ENCODE measurements at regions not wholly inside any gene's neighbourhood (a gene's known extent, or its start where the extent isn't known, plus 50 kb on each side); places are given as distances from the start of the nearest gene placed in this dataset.

- Mint-ChIP-seq H3K4me1 (peaks cover 6% of the 10 kb centered on the region), H3K9me3 (no peaks in the 10 kb centered on the region), H3K4me3 (no peak overlapping the region), H3K36me3 (no peaks in the 10 kb centered on the region), H3K27me3 (ENCODE audit: insufficient read depth, low read depth) (peaks cover 7% of the 10 kb centered on the region), H3K27ac (no peak overlapping the region)
- DNase-seq (ENCODE audit: low spot score) = no peak
- TF ChIP-seq EZH2phosphoT487 (IDR thresholded peaks at IDR 0.05) (no peak), EZH2 (IDR thresholded peaks at IDR 0.05) (no peak), CTCF (IDR thresholded peaks at IDR 0.05) (no peak)
- no peaks in the 10 kb centered on the region for H4K20me1 ChIP-seq (ENCODE audit: low read depth)
- H3K4me3 ChIP-seq = no peak overlapping the region
- H3K9ac ChIP-seq = no peak overlapping the region
- no peak overlapping the region for H3K27ac ChIP-seq
- H3F3A ChIP-seq (ENCODE audit: low read depth) = no peaks in the 10 kb centered on the region
- no peak overlapping the region for H3K4me2 ChIP-seq
- H3K36me3 ChIP-seq = no peaks in the 10 kb centered on the region
- no peaks in the 10 kb centered on the region for H3K9me3 ChIP-seq (ENCODE audit: low read depth)
- no peaks in the 10 kb centered on the region for H3K79me2 ChIP-seq (ENCODE audit: low read depth)
- H3K27me3 ChIP-seq = no peaks in the 10 kb centered on the region
- H3K4me1 ChIP-seq = no peaks in the 10 kb centered on the region
- no peak overlapping the region for H2AFZ ChIP-seq (replicated peaks)
These were observed 151.6 kb upstream of the KCNG1 start for GRCh38 chr20:51174536-51174935.

GRCh38 chr20:51172558-51173428 is 149.9 kb upstream of the KCNG1 start:
- no peaks in the 10 kb centered on the region for H3K9me3 Mint-ChIP-seq
- Histone ChIP-seq H3K36me3 (no peaks in the 10 kb centered on the region), H3K4me2 (no peak overlapping the region), H3K9ac (no peak overlapping the region), H2AFZ (replicated peaks) (no peak overlapping the region), H3K27ac (no peak overlapping the region), H3F3A (ENCODE audit: low read depth) (no peaks in the 10 kb centered on the region), H3K27me3 (no peaks in the 10 kb centered on the region), H3K79me2 (ENCODE audit: low read depth) (no peaks in the 10 kb centered on the region), H3K4me3 (no peak overlapping the region), H3K9me3 (ENCODE audit: low read depth) (no peaks in the 10 kb centered on the region), H4K20me1 (ENCODE audit: low read depth) (no peaks in the 10 kb centered on the region), H3K4me1 (no peaks in the 10 kb centered on the region)
- DNase-seq (ENCODE audit: low spot score) = no peak
- H3K27me3 Mint-ChIP-seq (ENCODE audit: insufficient read depth, low read depth) = peaks cover 7% of the 10 kb centered on the region
- TF ChIP-seq EZH2 (IDR thresholded peaks at IDR 0.05) = no peak
- no peak for TF ChIP-seq EZH2phosphoT487 (IDR thresholded peaks at IDR 0.05)
- no peak for TF ChIP-seq CTCF (IDR thresholded peaks at IDR 0.05)
- peak overlapping the region; percentile 21 for H3K4me3 Mint-ChIP-seq
- H3K4me1 Mint-ChIP-seq = peaks cover 6% of the 10 kb centered on the region
- no peaks in the 10 kb centered on the region for H3K36me3 Mint-ChIP-seq
- H3K27ac Mint-ChIP-seq = no peak overlapping the region

DNA sequence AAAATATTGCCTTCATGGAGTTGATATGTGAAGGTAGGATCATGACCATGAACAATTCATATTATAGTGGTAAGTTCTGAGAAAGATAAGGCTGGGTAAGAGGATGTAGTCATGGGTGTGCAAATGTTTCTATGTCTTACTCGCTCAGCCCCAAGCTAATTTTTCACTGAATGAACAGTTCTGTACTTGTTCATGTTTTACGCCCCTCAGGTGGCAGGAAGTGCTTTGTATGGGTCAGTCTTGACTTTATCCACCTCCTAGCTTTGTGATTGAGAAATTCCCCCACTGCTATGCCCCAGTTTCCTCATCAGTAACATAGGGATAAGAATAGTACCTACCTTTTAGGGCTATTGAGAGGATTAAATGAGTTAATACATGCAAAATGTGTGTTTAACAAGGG is 148.2 kb upstream of the KCNG1 start:
- no peak for TF ChIP-seq CTCF (IDR thresholded peaks at IDR 0.05)
- no peak for TF ChIP-seq EZH2 (IDR thresholded peaks at IDR 0.05)
- no peak for TF ChIP-seq EZH2phosphoT487 (IDR thresholded peaks at IDR 0.05)
- Histone ChIP-seq H3K36me3 (no peaks in the 10 kb centered on the region), H3K27me3 (no peaks in the 10 kb centered on the region), H3K4me1 (no peaks in the 10 kb centered on the region), H3K4me2 (no peak overlapping the region), H3K9me3 (ENCODE audit: low read depth) (no peaks in the 10 kb centered on the region), H2AFZ (replicated peaks) (no peak overlapping the region), H3K4me3 (no peak overlapping the region), H4K20me1 (ENCODE audit: low read depth) (no peaks in the 10 kb centered on the region), H3K79me2 (ENCODE audit: low read depth) (no peaks in the 10 kb centered on the region), H3K27ac (no peak overlapping the region), H3K9ac (no peak overlapping the region), H3F3A (ENCODE audit: low read depth) (no peaks in the 10 kb centered on the region)
- H3K4me3 Mint-ChIP-seq = no peak overlapping the region
- no peaks in the 10 kb centered on the region for H3K4me1 Mint-ChIP-seq
- H3K27ac Mint-ChIP-seq = no peak overlapping the region
- H3K9me3 Mint-ChIP-seq = no peaks in the 10 kb centered on the region
- H3K27me3 Mint-ChIP-seq (ENCODE audit: insufficient read depth, low read depth) = peaks cover 6% of the 10 kb centered on the region
- no peaks in the 10 kb centered on the region for H3K36me3 Mint-ChIP-seq
- no peak for DNase-seq (ENCODE audit: low spot score)
